Suppressor macrophage (primary cell): ENCODE measurements at regions not wholly inside any gene's neighbourhood (a gene's known extent, or its start where the extent isn't known, plus 50 kb on each side); places are given as distances from the start of the nearest gene placed in this dataset.
A peak's percentile ranks its signal among the peaks of the same experiment; 100 is the strongest.

Source experiments
- DNase-seq, 4 experiments: peaks; one replicate each; pipeline ENCODE4 v3.0.0-alpha.2; 2020 to 2022

- DNase-seq: peak; percentile 38 to 64 (median 50)
Measured at GRCh38 chr1:114342376-114342775, 168.6 kb downstream of the TRIM33 start.

DNA sequence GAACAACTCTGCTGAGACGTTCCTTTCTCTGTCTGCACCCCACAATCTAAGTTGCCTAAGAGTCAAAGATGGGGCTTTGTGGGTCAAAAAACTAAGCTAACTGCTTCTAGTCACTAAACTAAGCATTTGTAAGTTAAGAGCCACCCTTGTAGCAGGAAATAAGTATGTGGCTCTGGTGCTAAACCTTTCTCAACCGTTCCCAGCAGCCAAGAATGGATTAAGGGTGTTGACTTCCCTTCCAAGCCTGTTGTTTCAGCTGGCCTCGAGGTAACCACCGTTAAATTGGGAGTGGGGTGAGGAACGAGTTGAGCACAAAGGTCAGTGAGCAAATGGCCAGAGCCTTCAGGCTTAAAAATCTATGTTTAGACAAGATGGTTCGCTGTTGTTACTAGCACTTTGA lies 169.1 kb downstream of the TRIM33 start:
- DNase-seq: no peak

- DNase-seq: no peak
Measured at GRCh38 chr1:114341299-114341698, 169.7 kb downstream of the TRIM33 start.

DNA sequence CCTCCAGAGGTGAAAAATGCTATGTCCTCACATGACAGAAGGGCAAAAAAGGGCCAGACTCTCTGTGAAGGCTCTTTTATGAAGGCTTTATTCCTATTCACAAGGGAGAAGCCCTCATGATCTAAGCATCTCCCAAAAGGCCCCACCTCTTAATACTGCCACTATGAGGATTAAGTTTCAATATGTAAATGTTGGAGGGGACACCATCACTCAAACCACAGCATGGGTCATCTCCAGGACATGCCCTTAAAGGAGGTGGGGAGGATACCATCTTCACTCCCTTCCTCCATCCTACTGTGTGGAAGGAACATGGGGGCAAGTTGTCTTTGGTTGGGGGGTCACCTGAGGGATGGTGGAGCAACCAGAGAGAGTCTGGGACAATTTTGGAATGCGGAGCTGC lies 170.1 kb downstream of the TRIM33 start:
- DNase-seq: no peak

DNA sequence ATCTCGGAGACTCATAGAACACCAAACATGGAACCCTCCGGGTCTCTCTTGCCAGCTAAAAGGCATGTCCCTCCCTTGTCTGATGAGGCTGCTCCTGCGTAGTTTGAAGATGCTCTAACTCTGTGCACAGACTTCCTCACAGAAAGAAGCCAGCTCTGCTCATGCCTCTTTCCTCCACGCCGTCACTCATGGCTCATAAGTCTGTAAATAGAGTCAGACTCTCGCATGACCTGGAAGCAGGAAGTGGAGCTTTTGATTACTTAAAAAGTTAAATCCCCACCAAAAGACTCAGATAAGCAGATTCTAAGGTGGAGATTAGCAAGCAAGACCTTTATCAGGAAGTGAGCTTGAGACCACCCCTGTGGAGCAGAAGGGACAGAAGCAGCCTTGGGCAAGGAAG lies 171.6 kb downstream of the TRIM33 start:
- DNase-seq: peak; percentile 47 to 70 (median 60)

DNA sequence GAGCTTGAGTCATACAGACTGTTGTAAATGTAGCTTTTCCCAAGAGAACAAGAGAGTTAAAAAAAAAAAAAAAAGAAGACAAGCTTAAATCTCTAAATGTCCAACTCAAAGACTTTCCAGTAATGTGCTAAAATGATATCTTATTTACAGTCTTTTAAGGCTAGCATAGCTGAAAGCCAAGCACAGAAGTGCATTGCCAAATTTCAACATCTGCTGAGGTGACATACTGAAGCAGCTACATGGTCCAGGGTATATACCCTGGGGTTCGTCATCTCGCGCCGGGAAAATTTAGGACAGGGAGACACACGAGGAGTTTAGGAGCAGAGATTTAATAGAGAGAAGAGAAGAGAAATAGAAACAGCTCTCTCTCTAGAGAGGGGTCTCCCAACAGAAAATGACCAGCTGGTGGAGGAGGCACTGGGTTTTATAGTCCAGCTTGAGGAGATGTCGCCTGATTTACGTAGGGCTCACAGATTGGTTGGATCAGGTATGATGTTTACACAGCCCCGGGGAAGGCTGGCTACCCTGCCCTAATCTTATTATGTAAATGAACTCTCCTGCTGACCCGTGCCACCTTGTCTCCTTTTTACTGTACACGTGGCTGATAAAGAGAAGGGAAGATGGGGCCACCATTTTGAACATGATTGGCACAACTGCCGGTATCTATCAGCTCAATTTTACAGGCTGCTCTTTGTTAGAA lies 172.7 kb downstream of the TRIM33 start:
- no peak for DNase-seq

GRCh38 chr1:114337417-114337816 lies 173.6 kb downstream of the TRIM33 start:
- no peak for DNase-seq

- DNase-seq: no peak
Measured at GRCh38 chr1:114336360-114336759, 174.6 kb downstream of the TRIM33 start.

DNA sequence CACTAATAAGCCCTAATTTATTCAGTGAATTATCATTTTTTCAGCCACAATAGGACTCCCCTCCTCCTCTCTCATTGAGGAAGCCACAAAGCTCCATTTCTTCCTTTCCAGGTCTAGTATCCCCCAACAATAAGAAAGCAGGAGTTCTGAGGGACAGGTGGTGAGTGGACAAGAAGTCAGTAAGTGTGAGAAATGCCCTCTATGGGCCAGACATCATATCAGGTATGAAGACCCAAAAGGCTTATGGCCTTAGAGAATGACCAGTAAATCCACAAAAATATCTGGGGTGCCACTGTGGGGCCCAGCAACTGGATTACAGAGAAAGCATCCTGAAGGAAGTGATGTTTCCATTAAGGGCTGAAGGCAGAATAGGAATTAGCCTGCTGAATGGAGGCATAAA lies 175.7 kb downstream of the TRIM33 start:
- no peak for DNase-seq

GRCh38 chr1:114334297-114334696 lies 176.7 kb downstream of the TRIM33 start:
- no peak for DNase-seq

GRCh38 chr1:114333690-114334089 lies 177.3 kb downstream of the TRIM33 start:
- no peak for DNase-seq

GRCh38 chr1:114331936-114332335 lies 178.3 kb upstream of the SYT6 start:
- no peak for DNase-seq

- no peak for DNase-seq
Measured at GRCh38 chr1:114330451-114330983, 176.8 kb upstream of the SYT6 start.

- DNase-seq: no peak
Measured at GRCh38 chr1:114328361-114328904, 174.8 kb upstream of the SYT6 start.

DNA sequence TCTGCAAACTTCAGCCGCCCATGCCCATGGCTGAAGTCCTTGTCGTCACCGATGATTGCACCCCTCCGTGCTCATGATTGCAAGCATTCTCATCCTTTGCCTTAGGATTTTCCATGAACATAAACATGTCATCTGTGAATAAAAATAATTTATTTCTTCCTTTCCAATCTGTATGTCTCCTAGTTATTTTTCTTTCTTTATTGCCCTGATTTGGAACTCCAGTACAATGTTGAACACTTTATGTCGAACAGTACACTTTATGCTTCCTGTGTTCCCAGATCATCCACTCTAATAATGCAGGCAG lies 170.9 kb upstream of the SYT6 start:
- no peak for DNase-seq

GRCh38 chr1:114323959-114324661 lies 170.4 kb upstream of the SYT6 start:
- DNase-seq: no peak

- DNase-seq: no peak
Measured at GRCh38 chr1:114322734-114323133, 169.1 kb upstream of the SYT6 start.

GRCh38 chr1:114322207-114322606 lies 168.5 kb upstream of the SYT6 start:
- DNase-seq: no peak

DNA sequence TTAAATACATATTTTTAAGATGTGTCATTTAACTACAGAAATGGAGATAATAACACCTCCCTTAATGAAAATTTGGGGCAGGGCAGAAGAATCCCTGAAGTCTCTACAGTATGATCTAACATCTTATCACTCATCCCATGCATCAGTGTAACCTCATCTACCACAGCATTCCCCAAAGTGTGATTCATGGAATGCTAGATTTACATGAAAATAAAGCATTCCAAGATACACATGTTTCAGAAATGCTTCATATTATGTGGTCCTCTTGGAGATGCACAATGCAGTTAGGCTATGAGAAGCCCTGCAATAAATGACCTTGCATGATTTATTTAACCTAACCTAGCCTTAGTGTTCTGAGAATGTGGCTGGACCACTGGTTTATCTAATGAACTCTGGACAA lies 166.9 kb upstream of the SYT6 start:
- DNase-seq: no peak

DNA sequence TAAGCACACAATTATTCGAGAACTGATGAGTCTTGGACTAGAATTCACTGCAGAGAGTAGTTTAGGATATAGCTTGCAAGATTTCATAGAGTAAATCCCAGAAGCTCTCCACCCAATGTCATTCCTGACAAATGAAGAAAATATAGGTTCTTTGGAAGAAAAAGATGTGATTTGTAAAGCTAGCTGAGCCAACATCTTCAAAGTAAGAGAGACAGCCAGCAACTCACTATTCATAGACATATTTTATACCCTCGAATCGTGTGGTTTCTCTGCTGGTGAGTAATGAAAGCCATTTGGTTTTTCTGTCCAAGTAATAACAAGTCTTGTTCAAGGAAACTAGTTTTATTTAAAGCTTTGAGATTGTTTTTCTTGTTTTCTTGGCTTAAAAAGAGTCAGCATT lies 165.7 kb upstream of the SYT6 start:
- DNase-seq: no peak

DNA sequence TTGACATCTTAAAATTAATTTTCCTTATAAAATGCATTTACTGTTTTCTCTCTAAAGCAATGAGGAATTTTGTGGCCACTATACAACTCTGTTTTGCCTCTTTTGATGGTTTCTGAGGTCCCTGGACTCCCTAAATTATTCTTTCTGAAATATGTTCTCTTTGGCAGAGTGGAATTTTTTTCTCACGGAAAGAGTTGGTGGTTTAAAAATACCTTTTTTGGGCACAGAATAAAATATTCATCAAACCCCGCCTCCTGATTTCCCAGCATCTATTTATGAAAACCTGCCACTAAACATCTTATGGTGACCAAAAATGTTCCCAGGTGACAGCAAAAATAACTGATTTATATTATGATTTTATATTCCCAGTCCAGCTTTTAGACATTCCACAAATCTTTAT lies 165.3 kb upstream of the SYT6 start:
- DNase-seq: no peak

DNA sequence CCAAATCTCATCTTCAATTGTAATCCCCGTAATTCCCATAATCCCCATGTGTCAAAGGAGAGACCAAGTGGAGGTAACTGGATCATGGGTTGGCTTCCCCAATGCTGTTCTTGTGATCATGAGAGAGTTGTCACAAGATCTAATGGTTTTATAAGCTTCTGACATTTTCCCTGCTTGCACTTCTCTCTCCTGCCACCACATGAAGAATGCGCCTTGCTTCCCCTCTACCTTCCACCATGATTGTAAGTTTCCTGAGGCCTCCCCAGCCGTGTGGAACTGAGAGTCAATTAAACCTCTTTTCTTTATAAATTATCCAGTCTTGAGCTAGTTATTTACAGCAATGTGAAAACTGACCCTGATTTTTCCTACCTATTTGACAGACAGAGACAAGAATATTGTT lies 162.5 kb upstream of the SYT6 start:
- DNase-seq: peak in 2 of 4 experiments; percentile 5 to 14

DNA sequence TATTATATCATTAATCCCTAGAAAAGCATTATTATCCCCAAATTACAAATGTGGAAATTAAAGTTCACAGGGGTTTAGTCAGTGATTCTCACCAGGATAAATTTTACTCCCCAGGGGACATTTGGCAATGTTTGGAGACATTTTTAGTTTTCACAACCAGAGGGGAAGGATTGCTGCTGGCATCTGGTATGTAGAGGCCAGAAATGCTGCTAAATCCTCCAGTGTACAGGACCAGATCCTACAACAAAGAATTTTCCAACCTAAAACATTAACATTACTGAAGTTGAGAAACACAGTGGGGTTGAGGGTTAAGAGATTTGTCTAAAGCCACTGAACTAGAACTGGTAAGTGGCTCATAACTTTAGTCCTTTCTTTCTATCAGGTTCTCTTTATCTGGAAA lies 162.0 kb upstream of the SYT6 start:
- DNase-seq: no peak

DNA sequence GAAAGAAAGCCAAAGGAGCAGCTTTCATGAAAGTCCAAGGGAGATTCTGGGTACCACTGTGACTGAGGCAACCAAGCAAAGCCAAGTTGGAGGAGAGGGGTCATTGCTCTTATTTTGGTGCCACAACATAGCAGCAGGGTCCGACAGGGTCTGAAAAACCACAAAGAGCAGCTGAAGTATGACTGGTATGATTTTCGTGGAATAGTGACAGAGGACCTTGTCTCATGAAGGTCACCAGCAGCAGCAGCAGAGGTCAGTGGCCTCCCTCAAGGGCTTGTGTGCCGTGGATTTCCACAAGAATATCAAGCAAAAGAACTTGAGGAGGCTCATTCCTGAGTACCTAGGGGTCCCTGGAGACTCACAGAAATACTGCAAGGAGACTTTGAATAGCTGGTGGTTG lies 160.9 kb upstream of the SYT6 start:
- no peak for DNase-seq
